AG04449 (cell line): ENCODE measurements at regions not wholly inside any gene's neighbourhood (a gene's known extent, or its start where the extent isn't known, plus 50 kb on each side); places are given as distances from the start of the nearest gene placed in this dataset.
"Not testable (repeated sequence)": the region's sequence is repeated elsewhere in the genome, so short reads cannot be mapped to it uniquely, and the experiment has no call there.

Source experiments
- CTCF ChIA-PET: fragments of 350-600 bp; formaldehyde crosslinking; extraction: SDS; loops from one replicate; lab custom pipeline; 2021; ENCODE audit warnings: antibody characterized with exemption; lab: Yijun Ruan, JAX
- POLR2A ChIA-PET: fragments of 400-600, 350-600 bp; formaldehyde crosslinking; extraction: SDS; loops from one replicate; lab custom pipeline; 2020; ENCODE audit warnings: antibody characterized with exemption, inconsistent platforms; lab: Yijun Ruan, JAX
- DNase-seq: peaks from one replicate; pipeline ENCODE4 v3.0.0-alpha.2; 2010; ENCODE audit warnings: low read depth, low spot score
- H3K4me3 ChIP-seq: 2 replicates; pipeline ENCODE4 v1.5.1; 2011; ENCODE audit warnings: low read depth, mild to moderate bottlenecking, control low read depth, low read length
- CTCF ChIP-seq: IDR thresholded peaks from one replicate; pipeline ENCODE4 v1.5.1; 2011; ENCODE audit warnings: mild to moderate bottlenecking, moderate library complexity, low read length, control low read depth, inconsistent platforms; ENCODE audit not compliant: insufficient read depth; ENCODE audit errors: missing control alignments

GRCh38 chr6:176766-177165 lies 115.5 kb upstream of the DUSP22 start:
- no peak overlapping the region for H3K4me3 ChIP-seq
- POLR2A ChIA-PET, result no interaction called here
- TF ChIP-seq CTCF, result no peak
- CTCF ChIA-PET, result no interaction called here
- DNase-seq, result no peak

- TF ChIP-seq CTCF, result no peak
- DNase-seq, result no peak
- POLR2A ChIA-PET, result no interaction called here
- CTCF ChIA-PET, result no interaction called here
- no peak overlapping the region for H3K4me3 ChIP-seq
These were observed 114.2 kb upstream of the DUSP22 start for GRCh38 chr6:178119-178518.

- POLR2A ChIA-PET, CTCF ChIA-PET, H3K4me3 ChIP-seq, DNase-seq: not testable (repeated sequence)
These were observed 113.4 kb upstream of the DUSP22 start for GRCh38 chr6:178929-179328.

- H3K4me3 ChIP-seq, result no peak overlapping the region
- ChIA-PET CTCF (interaction anchor here (1.6 kb wide), 1 partner anchor 10 kb away, joined by 3 read pairs; no protein-coding TSS in a partner anchor), POLR2A (no interaction called here)
- DNase-seq, result no peak
- no peak for TF ChIP-seq CTCF
These were observed 112.8 kb upstream of the DUSP22 start for GRCh38 chr6:179340-179950.

- H3K4me3 ChIP-seq, POLR2A ChIA-PET, DNase-seq: not testable (repeated sequence)
- CTCF ChIA-PET, result interaction anchor here (1.6 kb wide), 1 partner anchor 11 kb away, joined by 3 read pairs; no protein-coding TSS in a partner anchor
These were observed 112.1 kb upstream of the DUSP22 start for GRCh38 chr6:180091-180694.

GRCh38 chr6:181049-181654 lies 111.1 kb upstream of the DUSP22 start:
- DNase-seq, result no peak
- no peak for TF ChIP-seq CTCF
- ChIA-PET CTCF (interaction anchor here (1.6 kb wide), 1 partner anchor 12 kb away, joined by 3 read pairs; no protein-coding TSS in a partner anchor), POLR2A (no interaction called here)
- H3K4me3 ChIP-seq, result no peak overlapping the region

- DNase-seq, result no peak
- CTCF ChIA-PET, result no interaction called here
- POLR2A ChIA-PET, result no interaction called here
- no peak overlapping the region for H3K4me3 ChIP-seq
- no peak for TF ChIP-seq CTCF
These were observed 108.6 kb upstream of the DUSP22 start for GRCh38 chr6:183668-184067.
